AG04450 (cell line): ENCODE measurements at regions not wholly inside any gene's neighbourhood (a gene's known extent, or its start where the extent isn't known, plus 50 kb on each side); places are given as distances from the start of the nearest gene placed in this dataset.

Experiments used
- CTCF ChIA-PET: fragments of 300-600, 350-600 bp; formaldehyde crosslinking; extraction: SDS; loops from one replicate; lab custom pipeline; 2022; ENCODE audit warnings: antibody characterized with exemption, inconsistent platforms; lab: Charles Lee
- POLR2A ChIA-PET: fragments of 350-600 bp; formaldehyde crosslinking; extraction: SDS; loops from one replicate; lab custom pipeline; 2021; ENCODE audit warnings: antibody characterized with exemption, inconsistent platforms; lab: Yijun Ruan, JAX
- DNase-seq: peaks from one replicate; pipeline ENCODE4 v3.0.0-alpha.2; 2011; ENCODE audit warnings: low read depth, low spot score
- H3K27ac ChIP-seq: one replicate; pipeline ENCODE4 v1.5.1; 2012; ENCODE audit warnings: low read depth, low read length, control low read depth
- H3K27me3 ChIP-seq: one replicate; pipeline ENCODE4 v1.6.0; 2012; ENCODE audit warnings: low read length; ENCODE audit not compliant: control insufficient read depth, insufficient read depth
- H3K4me3 ChIP-seq: 2 replicates; pipeline ENCODE4 v1.5.1; 2011; ENCODE audit warnings: mild to moderate bottlenecking, low read depth, low read length, control low read depth
- H3K9me3 ChIP-seq: 2 replicates; pipeline ENCODE4 v1.5.1; 2012; ENCODE audit warnings: low read length; ENCODE audit not compliant: control insufficient read depth, insufficient read depth
- TF ChIP-seq, protein P1 (sequence below): IDR thresholded peaks from 2 replicates; pipeline ENCODE4 v1.5.1; 2011; ENCODE audit warnings: low read depth, low read length, control low read depth, inconsistent platforms

DNA sequence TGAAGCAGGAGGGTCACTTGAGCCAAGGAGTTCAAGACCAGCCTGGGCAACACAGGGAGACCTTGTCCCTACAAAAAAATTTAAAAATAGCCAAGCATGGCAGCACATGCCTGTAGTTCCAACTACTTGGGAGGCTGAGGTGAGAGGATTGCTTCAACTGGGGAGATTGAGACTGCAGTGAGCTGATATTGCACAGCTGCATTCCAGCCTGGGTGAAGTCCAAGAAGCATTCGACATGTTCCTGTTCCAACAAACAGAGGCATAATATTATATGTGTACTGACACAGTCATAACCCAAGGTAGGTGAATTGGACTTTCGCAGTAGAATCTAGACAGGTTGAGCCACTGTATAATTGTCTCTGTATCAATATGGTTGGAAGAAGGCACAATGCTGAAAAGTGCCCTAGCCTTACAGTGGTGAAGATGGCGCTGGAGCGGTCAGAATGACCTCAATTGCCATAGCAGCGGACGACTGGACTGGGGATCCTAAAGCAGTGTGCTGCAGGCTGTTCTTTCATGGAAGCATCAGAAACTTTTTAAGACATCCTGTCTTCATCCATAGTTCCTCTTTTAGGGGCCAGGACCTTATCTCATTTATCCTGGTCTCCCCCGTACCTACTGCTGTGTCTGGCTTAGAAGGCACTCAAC lies 112.0 kb upstream of the CLDN10 start:
- DNase-seq, result no peak
- CTCF ChIA-PET, result interaction anchor here (1.2 kb wide), 1 partner anchor 7 kb away, joined by 3 read pairs; no protein-coding TSS in a partner anchor

DNA sequence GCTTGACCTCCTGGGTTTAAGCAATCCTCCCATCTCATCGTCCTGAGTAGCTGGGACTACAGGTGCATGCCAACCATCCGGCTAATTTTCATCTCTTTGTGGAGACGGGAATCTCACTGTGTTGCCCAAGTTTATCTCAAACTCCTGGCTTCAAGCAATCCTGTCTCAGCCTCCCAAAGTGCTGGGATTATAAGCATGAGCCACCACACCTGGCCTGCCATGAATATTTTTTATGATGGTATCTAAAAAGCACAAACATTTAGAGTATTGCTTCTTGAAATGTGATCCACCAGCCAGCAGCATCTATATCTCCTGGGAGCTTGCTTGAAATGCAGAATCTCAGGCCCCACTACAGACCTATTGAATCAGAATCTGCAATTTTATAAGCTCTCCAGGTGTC lies 111.2 kb upstream of the CLDN10 start:
- H3K27me3 ChIP-seq, result peaks cover 11% of the 10 kb centered on the region
- POLR2A ChIA-PET, result no interaction called here

More for the DNA sequence above, 112.0 kb upstream of the CLDN10 start:
- H3K27ac ChIP-seq, result no peak overlapping the region
- no peak overlapping the region for H3K4me3 ChIP-seq
- no peaks in the 10 kb centered on the region for H3K9me3 ChIP-seq
- POLR2A ChIA-PET, result no interaction called here
- TF ChIP-seq, protein P1, sequence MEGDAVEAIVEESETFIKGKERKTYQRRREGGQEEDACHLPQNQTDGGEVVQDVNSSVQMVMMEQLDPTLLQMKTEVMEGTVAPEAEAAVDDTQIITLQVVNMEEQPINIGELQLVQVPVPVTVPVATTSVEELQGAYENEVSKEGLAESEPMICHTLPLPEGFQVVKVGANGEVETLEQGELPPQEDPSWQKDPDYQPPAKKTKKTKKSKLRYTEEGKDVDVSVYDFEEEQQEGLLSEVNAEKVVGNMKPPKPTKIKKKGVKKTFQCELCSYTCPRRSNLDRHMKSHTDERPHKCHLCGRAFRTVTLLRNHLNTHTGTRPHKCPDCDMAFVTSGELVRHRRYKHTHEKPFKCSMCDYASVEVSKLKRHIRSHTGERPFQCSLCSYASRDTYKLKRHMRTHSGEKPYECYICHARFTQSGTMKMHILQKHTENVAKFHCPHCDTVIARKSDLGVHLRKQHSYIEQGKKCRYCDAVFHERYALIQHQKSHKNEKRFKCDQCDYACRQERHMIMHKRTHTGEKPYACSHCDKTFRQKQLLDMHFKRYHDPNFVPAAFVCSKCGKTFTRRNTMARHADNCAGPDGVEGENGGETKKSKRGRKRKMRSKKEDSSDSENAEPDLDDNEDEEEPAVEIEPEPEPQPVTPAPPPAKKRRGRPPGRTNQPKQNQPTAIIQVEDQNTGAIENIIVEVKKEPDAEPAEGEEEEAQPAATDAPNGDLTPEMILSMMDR, result no peak
- peaks cover 11% of the 10 kb centered on the region for H3K27me3 ChIP-seq

DNA sequence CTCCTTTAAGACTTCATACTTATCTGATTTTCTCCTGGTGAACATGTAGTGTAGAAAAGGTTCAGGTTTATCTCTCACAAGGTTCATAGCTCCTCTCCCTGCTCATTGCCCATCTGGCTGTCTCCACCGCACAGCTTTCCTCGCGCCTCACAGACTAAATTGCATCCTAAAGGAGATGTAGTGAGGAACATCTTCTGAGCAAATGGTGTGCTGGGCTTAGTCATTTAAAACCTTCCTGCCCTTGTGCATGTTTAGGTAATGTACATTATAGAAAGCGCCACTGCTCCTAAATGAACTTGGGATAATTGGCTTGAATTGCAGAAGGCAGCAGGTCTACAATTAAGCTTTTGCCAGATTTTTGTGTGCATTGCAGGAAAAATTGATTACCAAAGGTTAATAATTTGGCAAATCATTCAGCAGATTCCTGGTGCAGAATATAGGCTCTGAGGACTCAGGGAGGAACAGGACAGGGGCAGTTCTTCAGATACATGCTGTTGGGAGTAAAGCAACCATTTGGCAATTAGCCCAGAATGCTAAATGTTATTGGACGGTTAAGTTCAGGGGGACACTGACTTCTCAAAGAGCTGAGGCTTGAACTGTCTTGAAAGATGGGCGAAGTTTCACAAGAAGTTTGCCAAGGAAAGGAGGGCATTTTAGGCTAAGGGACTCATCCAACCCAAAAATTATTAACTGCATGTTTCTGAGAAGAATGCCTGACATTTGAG lies 108.4 kb upstream of the CLDN10 start:
- ChIA-PET POLR2A (no interaction called here), CTCF (interaction anchor here (0.6 kb wide), 1 partner anchor 1693 kb away, joined by 3 read pairs; no protein-coding TSS in a partner anchor)
- H3K27me3 ChIP-seq, result peaks cover 15% of the 10 kb centered on the region
- no peak for DNase-seq
- H3K27ac ChIP-seq, result no peak overlapping the region
- TF ChIP-seq, protein P1, result no peak
- no peaks in the 10 kb centered on the region for H3K9me3 ChIP-seq
- no peak overlapping the region for H3K4me3 ChIP-seq

More for the DNA sequence above, 111.2 kb upstream of the CLDN10 start:
- Histone ChIP-seq H3K9me3 (no peaks in the 10 kb centered on the region), H3K27ac (no peak overlapping the region), H3K4me3 (no peak overlapping the region)
- CTCF ChIA-PET, result interaction anchor here (1.2 kb wide), 1 partner anchor 8 kb away, joined by 3 read pairs; no protein-coding TSS in a partner anchor
- TF ChIP-seq, protein P1, result no peak
- no peak for DNase-seq

DNA sequence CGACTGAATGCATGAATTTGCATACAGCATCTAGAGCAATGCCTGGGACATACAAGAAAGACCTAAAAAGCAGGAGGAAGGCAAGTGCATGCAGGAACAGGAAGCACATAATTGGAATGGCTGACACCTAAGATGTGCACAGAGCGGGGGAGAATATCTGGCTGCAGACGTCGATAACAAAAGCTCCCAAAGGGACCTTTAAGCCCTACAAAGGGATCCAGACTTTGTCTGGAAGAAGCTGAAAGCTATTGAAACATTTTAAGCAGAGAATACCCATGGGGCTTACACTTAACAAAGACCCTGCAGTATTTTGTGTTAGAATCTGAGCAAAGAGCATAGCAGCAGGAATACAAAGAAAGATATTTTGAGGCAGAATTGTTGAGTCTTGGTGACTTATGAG lies 107.4 kb upstream of the CLDN10 start:
- Histone ChIP-seq H3K27ac (no peak overlapping the region), H3K9me3 (no peaks in the 10 kb centered on the region), H3K27me3 (peaks cover 15% of the 10 kb centered on the region), H3K4me3 (no peak overlapping the region)
- ChIA-PET CTCF (no interaction called here), POLR2A (no interaction called here)
- DNase-seq, result no peak
- TF ChIP-seq, protein P1, result no peak

DNA sequence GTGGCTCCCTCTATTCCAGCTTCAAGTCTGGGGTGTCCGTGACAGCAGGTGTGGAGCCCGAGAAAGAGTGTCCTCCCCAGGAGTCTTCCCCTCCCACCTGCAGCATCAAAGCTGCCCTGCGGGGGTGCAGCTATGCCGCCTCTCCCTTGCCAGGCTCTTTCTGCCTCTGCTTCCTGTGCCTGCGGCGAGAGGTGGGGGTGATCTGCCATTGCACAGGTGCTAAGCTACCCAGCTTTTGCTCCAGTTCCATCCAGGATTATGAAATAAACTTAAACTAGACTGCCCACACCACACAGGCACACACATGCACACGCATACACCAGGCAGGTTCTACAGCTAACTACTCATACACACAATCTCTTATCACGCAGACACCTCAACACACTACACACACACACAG lies 104.7 kb upstream of the CLDN10 start:
- no peak overlapping the region for H3K4me3 ChIP-seq
- ChIA-PET POLR2A (no interaction called here), CTCF (no interaction called here)
- H3K27me3 ChIP-seq, result peaks cover 24% of the 10 kb centered on the region
- no peaks in the 10 kb centered on the region for H3K9me3 ChIP-seq
- DNase-seq, result no peak
- no peak overlapping the region for H3K27ac ChIP-seq
- TF ChIP-seq, protein P1, result no peak
